ENCODE measurements at regions not wholly inside any gene's neighbourhood (a gene's known extent, or its start where the extent isn't known, plus 50 kb on each side); places are given as distances from the start of the nearest gene placed in this dataset.

GRCh38 chr2:120522151-120522751 is 176.3 kb downstream of the INHBB start:
- Histone ChIP-seq H3K36me3 (ENCODE audit: control insufficient read depth in 2 of 2, insufficient read depth in 2 of 2, low read length in 1 of 2) (no peaks in the 10 kb centered on the region), H3K79me2 (ENCODE audit: control insufficient read depth, insufficient read depth, low read length) (no peaks in the 10 kb centered on the region), H3K4me2 (ENCODE audit: control insufficient read depth, insufficient read depth) (no peak overlapping the region), H4K20me1 (ENCODE audit: control insufficient read depth, insufficient read depth) (peaks cover 2% of the 10 kb centered on the region; the same call in 1 of the 2 replicates), H3K4me1 (ENCODE audit: control insufficient read depth, insufficient read depth, low read length) (no peaks in the 10 kb centered on the region), H3K9ac (ENCODE audit: control insufficient read depth, insufficient read depth, low read length) (no peak overlapping the region), H2AFZ (ENCODE audit: control insufficient read depth, low read depth, low read length) (no peak overlapping the region), H3K9me3 (replicated peaks; ENCODE audit: control insufficient read depth, insufficient read depth, low read length) (no peaks in the 10 kb centered on the region), H3K27ac (ENCODE audit: control insufficient read depth, insufficient read depth) (no peak overlapping the region), H3K27me3 (replicated peaks in 1 of 2; ENCODE audit: control insufficient read depth in 2 of 2, insufficient read depth in 2 of 2, low read length in 1 of 2) (peaks cover 4 to 8% of the 10 kb centered on the region in 2 experiments; a peak in 2 of 4 replicates), H3K4me3 (no peak overlapping the region)
- ChIA-PET SMC1A (ENCODE audit: uncharacterized antibody, unreplicated experiment) (no interaction called here), RAD21 (ENCODE audit: unreplicated experiment) (no interaction called here), CTCF (interaction anchor here (0.7 kb wide), 1 partner anchor 137 kb away, joined by 3 read pairs; no protein-coding TSS in a partner anchor), POLR2A (no interaction called here)
- BruUV-seq (replicated peaks), result no TSS peak
- whole genome bisulfite sequencing (ENCODE audit: insufficient coverage, insufficient replicate concordance, low lambda C conversion rate, missing lambda C conversion rate), result 46% methylated on average over 31 of the region's 33 CpGs
- intact Hi-C loops (cut with micrococcal nuclease; ENCODE audit: unreplicated experiment), result no loop called here
- TF ChIP-seq HDAC2 (IDR thresholded peaks at IDR 0.05) (no peak), RBBP5 (conservative IDR thresholded peaks at IDR 0.05) (no peak), TCF7 (IDR thresholded peaks at IDR 0.05; ENCODE audit: borderline replicate concordance) (no peak), PKNOX1 (IDR thresholded peaks at IDR 0.05) (no peak), TCF3 (IDR thresholded peaks at IDR 0.05; ENCODE audit: borderline replicate concordance, insufficient read depth, low read depth, low read length) (no peak), ZNF217 (IDR thresholded peaks at IDR 0.05) (no peak), BHLHE40 (IDR thresholded peaks at IDR 0.05; ENCODE audit: borderline replicate concordance in 1 of 2, low read depth in 2 of 2, low read length in 1 of 2) (no peak), ZSCAN29 (IDR thresholded peaks at IDR 0.05) (no peak), TBL1XR1 (IDR thresholded peaks at IDR 0.05; ENCODE audit: low read depth, low read length) (no peak), ATF7 (IDR thresholded peaks at IDR 0.05; ENCODE audit: low read depth) (no peak), HSF1 (IDR thresholded peaks at IDR 0.05; ENCODE audit: low read depth, low read length) (no peak), FOXK2 (IDR thresholded peaks at IDR 0.05) (no peak)
- no peak for FAIRE-seq
- in situ Hi-C loops (cut with MboI), result no loop called here
- no peak for DNase-seq (ENCODE audit: low read depth, low spot score)
- no peak for ATAC-seq

Measured in GM12878 (cell line).